ENCODE measurements at regions not wholly inside any gene's neighbourhood (a gene's known extent, or its start where the extent isn't known, plus 50 kb on each side); places are given as distances from the start of the nearest gene placed in this dataset.
A peak's percentile ranks its signal among the peaks of the same experiment; 100 is the strongest.
"Not testable (repeated sequence)": the region's sequence is repeated elsewhere in the genome, so short reads cannot be mapped to it uniquely, and the experiment has no call there.

- DNase-seq = peak; percentile 10
These were observed 445.1 kb downstream of the SIPA1L2 start for GRCh38 chr1:232184561-232185530.

- DNase-seq = no peak
These were observed 446.1 kb downstream of the SIPA1L2 start for GRCh38 chr1:232183802-232184201.

GRCh38 chr1:232183266-232183800 is 446.6 kb downstream of the SIPA1L2 start:
- DNase-seq = no peak

GRCh38 chr1:232182236-232182635 is 447.7 kb downstream of the SIPA1L2 start:
- DNase-seq = no peak

- DNase-seq = no peak
These were observed 449.2 kb downstream of the SIPA1L2 start for GRCh38 chr1:232180779-232181136.

- DNase-seq = no peak
These were observed 449.8 kb downstream of the SIPA1L2 start for GRCh38 chr1:232179896-232180778.

GRCh38 chr1:232178191-232178590 is 451.7 kb downstream of the SIPA1L2 start:
- no peak for DNase-seq

GRCh38 chr1:232177438-232177837 is 452.5 kb downstream of the SIPA1L2 start:
- DNase-seq = no peak

GRCh38 chr1:232176222-232176621 is 453.7 kb downstream of the SIPA1L2 start:
- DNase-seq = no peak

- peak; percentile 11 for DNase-seq
These were observed 455.6 kb downstream of the SIPA1L2 start for GRCh38 chr1:232174306-232174705.

- DNase-seq = no peak
These were observed 457.4 kb downstream of the SIPA1L2 start for GRCh38 chr1:232172563-232172962.

- no peak for DNase-seq
These were observed 459.0 kb downstream of the SIPA1L2 start for GRCh38 chr1:232170909-232171308.

- DNase-seq = no peak
These were observed 460.5 kb downstream of the SIPA1L2 start for GRCh38 chr1:232169436-232169835.

- DNase-seq = no peak
These were observed 461.4 kb downstream of the SIPA1L2 start for GRCh38 chr1:232168508-232168907.

GRCh38 chr1:232166942-232167341 is 463.0 kb downstream of the SIPA1L2 start:
- no peak for DNase-seq

GRCh38 chr1:232164078-232164963 is 465.6 kb downstream of the SIPA1L2 start:
- no peak for DNase-seq

GRCh38 chr1:232163533-232163932 is 466.4 kb downstream of the SIPA1L2 start:
- DNase-seq = no peak

- DNase-seq = no peak
These were observed 467.9 kb downstream of the SIPA1L2 start for GRCh38 chr1:232162001-232162400.

GRCh38 chr1:232158558-232158957 is 471.4 kb downstream of the SIPA1L2 start:
- not testable (repeated sequence) for DNase-seq

- not testable (repeated sequence) for DNase-seq
These were observed 473.9 kb downstream of the SIPA1L2 start for GRCh38 chr1:232156070-232156469.

- no peak for DNase-seq
These were observed 476.3 kb downstream of the SIPA1L2 start for GRCh38 chr1:232153652-232154051.

Data from dermis blood vessel endothelial cell (primary cell).